Activated T-cell treated with anti-CD3 and anti-CD28 coated beads for 4 hours (primary cell): ENCODE measurements at regions not wholly inside any gene's neighbourhood (a gene's known extent, or its start where the extent isn't known, plus 50 kb on each side); places are given as distances from the start of the nearest gene placed in this dataset.
"Not testable (repeated sequence)": the region's sequence is repeated elsewhere in the genome, so short reads cannot be mapped to it uniquely, and the experiment has no call there.

Experiments used
- DNase-seq: peaks from one replicate; pipeline ENCODE4 v3.0.0-alpha.2; 2020

- no peak for DNase-seq
Measured at GRCh38 chr17:77038884-77039555, 101.7 kb upstream of the SEC14L1 start.

GRCh38 chr17:77042476-77043231 lies 98.1 kb upstream of the SEC14L1 start:
- no peak for DNase-seq

- DNase-seq: no peak
Measured at GRCh38 chr17:77045441-77046041, 95.2 kb upstream of the SEC14L1 start.

- DNase-seq: no peak
Measured at GRCh38 chr17:77049440-77049839, 91.3 kb upstream of the SEC14L1 start.

GRCh38 chr17:77050901-77051300 lies 89.9 kb upstream of the SEC14L1 start:
- not testable (repeated sequence) for DNase-seq

GRCh38 chr17:77054936-77055335 lies 85.8 kb upstream of the SEC14L1 start:
- DNase-seq: no peak

- DNase-seq: no peak
Measured at GRCh38 chr17:77055453-77055852, 85.3 kb upstream of the SEC14L1 start.

GRCh38 chr17:77058016-77058415 lies 82.8 kb upstream of the SEC14L1 start:
- DNase-seq: no peak

GRCh38 chr17:77061669-77062068 lies 79.1 kb upstream of the SEC14L1 start:
- DNase-seq: no peak

GRCh38 chr17:77064598-77064997 lies 76.2 kb upstream of the SEC14L1 start:
- DNase-seq: no peak

- DNase-seq: no peak
Measured at GRCh38 chr17:77066165-77066564, 74.6 kb upstream of the SEC14L1 start.

GRCh38 chr17:77066726-77067409 lies 73.9 kb upstream of the SEC14L1 start:
- DNase-seq: peak; percentile 34

GRCh38 chr17:77068915-77069314 lies 71.9 kb upstream of the SEC14L1 start:
- DNase-seq: no peak

- DNase-seq: no peak
Measured at GRCh38 chr17:77070888-77071279, 69.9 kb upstream of the SEC14L1 start.

- DNase-seq: no peak
Measured at GRCh38 chr17:77071925-77072490, 68.8 kb upstream of the SEC14L1 start.

GRCh38 chr17:77072670-77073069 lies 68.1 kb upstream of the SEC14L1 start:
- no peak for DNase-seq

GRCh38 chr17:77074681-77075080 lies 66.1 kb upstream of the SEC14L1 start:
- DNase-seq: no peak

- DNase-seq: no peak
Measured at GRCh38 chr17:77076124-77076830, 64.5 kb upstream of the SEC14L1 start.

GRCh38 chr17:77083531-77083930 lies 57.2 kb upstream of the SEC14L1 start:
- no peak for DNase-seq

GRCh38 chr17:77085926-77086432 lies 54.8 kb upstream of the SEC14L1 start:
- DNase-seq: no peak

GRCh38 chr17:77086433-77087010 lies 54.2 kb upstream of the SEC14L1 start:
- peak; percentile 78 for DNase-seq
